ENCODE measurements at regions not wholly inside any gene's neighbourhood (a gene's known extent, or its start where the extent isn't known, plus 50 kb on each side); places are given as distances from the start of the nearest gene placed in this dataset.
"Not testable (repeated sequence)": the region's sequence is repeated elsewhere in the genome, so short reads cannot be mapped to it uniquely, and the experiment has no call there.

- TF ChIP-seq, protein P1, sequence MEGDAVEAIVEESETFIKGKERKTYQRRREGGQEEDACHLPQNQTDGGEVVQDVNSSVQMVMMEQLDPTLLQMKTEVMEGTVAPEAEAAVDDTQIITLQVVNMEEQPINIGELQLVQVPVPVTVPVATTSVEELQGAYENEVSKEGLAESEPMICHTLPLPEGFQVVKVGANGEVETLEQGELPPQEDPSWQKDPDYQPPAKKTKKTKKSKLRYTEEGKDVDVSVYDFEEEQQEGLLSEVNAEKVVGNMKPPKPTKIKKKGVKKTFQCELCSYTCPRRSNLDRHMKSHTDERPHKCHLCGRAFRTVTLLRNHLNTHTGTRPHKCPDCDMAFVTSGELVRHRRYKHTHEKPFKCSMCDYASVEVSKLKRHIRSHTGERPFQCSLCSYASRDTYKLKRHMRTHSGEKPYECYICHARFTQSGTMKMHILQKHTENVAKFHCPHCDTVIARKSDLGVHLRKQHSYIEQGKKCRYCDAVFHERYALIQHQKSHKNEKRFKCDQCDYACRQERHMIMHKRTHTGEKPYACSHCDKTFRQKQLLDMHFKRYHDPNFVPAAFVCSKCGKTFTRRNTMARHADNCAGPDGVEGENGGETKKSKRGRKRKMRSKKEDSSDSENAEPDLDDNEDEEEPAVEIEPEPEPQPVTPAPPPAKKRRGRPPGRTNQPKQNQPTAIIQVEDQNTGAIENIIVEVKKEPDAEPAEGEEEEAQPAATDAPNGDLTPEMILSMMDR (conservative IDR thresholded peaks at IDR 0.05; ENCODE audit: low read depth, low read length): not testable (repeated sequence)
- TF ChIP-seq, protein P2, sequence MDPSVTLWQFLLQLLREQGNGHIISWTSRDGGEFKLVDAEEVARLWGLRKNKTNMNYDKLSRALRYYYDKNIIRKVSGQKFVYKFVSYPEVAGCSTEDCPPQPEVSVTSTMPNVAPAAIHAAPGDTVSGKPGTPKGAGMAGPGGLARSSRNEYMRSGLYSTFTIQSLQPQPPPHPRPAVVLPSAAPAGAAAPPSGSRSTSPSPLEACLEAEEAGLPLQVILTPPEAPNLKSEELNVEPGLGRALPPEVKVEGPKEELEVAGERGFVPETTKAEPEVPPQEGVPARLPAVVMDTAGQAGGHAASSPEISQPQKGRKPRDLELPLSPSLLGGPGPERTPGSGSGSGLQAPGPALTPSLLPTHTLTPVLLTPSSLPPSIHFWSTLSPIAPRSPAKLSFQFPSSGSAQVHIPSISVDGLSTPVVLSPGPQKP (IDR thresholded peaks at IDR 0.05; ENCODE audit: borderline replicate concordance, low read depth, low read length): not testable (repeated sequence)
- TF ChIP-seq SMC3 (IDR thresholded peaks at IDR 0.05; ENCODE audit: low read depth, low read length); POLR2A (IDR thresholded peaks at IDR 0.05; ENCODE audit: low read depth, low read length); RFX5 (IDR thresholded peaks at IDR 0.05; ENCODE audit: low read depth, low read length); CEBPB (IDR thresholded peaks at IDR 0.05; ENCODE audit: low read depth, low read length); RCOR1 (IDR thresholded peaks at IDR 0.05; ENCODE audit: insufficient replicate concordance, low read length); MAZ (IDR thresholded peaks at IDR 0.05; ENCODE audit: borderline replicate concordance, low read depth, low read length); MXI1 (IDR thresholded peaks at IDR 0.05; ENCODE audit: borderline replicate concordance, low read depth, low read length); BHLHE40 (IDR thresholded peaks at IDR 0.05; ENCODE audit: low read depth, low read length); RAD21 (IDR thresholded peaks at IDR 0.05; ENCODE audit: low read length); NFE2L2 (IDR thresholded peaks at IDR 0.05; ENCODE audit: low read depth, low read length): not testable (repeated sequence)
- TF ChIP-seq, protein P3, sequence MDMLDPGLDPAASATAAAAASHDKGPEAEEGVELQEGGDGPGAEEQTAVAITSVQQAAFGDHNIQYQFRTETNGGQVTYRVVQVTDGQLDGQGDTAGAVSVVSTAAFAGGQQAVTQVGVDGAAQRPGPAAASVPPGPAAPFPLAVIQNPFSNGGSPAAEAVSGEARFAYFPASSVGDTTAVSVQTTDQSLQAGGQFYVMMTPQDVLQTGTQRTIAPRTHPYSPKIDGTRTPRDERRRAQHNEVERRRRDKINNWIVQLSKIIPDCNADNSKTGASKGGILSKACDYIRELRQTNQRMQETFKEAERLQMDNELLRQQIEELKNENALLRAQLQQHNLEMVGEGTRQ (IDR thresholded peaks at IDR 0.05; ENCODE audit: low read depth, low read length): not testable (repeated sequence)
Measured at GRCh38 chr4:10388146-10388545, 69.1 kb downstream of the ZNF518B start.
